NCI-H146 treated with DMSO at 0.1 percent for 48 hours (cell line): ENCODE measurements at regions not wholly inside any gene's neighbourhood (a gene's known extent, or its start where the extent isn't known, plus 50 kb on each side); places are given as distances from the start of the nearest gene placed in this dataset.

Source experiments
- DNase-seq: peaks from one replicate; lab custom pipeline; 2025; ENCODE audit not compliant: unreplicated experiment; lab: John Stamatoyannopoulos, UW

- no peak for DNase-seq
These were observed 290.5 kb upstream of the DPYD start for GRCh38 chr1:98211271-98211845.

DNA sequence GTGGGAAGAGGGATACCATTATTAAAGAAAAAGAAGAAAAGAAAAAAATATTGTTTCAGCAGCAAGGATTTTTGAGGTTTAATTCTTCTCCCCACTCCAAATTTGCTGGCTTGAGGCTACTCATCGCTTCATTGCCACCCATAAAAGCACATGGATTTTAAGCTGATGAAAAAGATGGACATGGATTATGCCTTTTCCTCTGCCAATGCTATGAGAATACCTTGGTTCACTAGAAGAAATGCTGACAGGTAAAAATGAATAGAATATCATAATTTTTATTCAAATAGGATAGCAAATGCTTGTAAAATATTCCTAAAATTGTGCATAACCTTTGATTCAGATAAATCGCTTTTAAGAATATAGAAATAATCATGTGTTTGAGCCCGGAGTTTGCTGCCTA lies 289.7 kb upstream of the DPYD start:
- no peak for DNase-seq

DNA sequence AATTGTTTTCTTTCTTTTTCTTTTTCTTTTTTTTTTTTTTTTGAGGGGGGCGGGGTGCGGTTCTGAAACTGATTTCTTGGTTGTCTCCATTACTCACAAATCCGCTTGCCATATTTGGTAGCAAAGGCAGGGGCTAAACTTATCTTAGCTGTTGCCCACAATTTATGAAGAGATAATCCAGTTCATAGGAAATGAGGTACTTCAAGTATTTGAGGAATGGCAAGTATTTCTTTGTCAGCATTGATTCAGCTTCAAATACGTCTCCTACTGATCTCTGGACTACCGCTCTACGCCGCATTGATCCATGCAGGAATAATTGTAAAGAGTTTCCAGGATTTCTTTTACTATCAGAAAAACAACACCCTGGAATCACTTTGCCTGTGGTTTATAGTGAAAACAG lies 289.2 kb upstream of the DPYD start:
- no peak for DNase-seq

GRCh38 chr1:98205291-98206017 lies 284.6 kb upstream of the DPYD start:
- no peak for DNase-seq

DNA sequence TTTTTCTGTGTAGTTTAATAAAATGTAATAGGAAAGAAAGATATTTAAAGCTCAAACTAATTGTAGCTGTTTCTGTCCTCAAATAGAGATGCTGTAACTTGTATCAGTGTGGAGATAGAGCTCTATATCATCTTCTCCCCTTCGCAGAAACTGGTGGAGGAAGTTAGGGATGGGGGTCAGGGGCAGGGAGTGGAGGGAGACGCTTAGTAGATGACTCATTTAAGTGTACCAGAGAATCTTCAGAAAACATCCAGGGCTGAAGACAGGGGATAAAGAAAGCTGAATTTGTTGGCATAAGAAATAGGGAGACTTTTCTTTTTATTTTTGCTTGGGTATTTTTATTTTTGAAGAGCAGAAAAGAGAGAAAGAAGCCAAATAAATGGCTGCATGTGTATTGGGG lies 282.6 kb upstream of the DPYD start:
- no peak for DNase-seq

DNA sequence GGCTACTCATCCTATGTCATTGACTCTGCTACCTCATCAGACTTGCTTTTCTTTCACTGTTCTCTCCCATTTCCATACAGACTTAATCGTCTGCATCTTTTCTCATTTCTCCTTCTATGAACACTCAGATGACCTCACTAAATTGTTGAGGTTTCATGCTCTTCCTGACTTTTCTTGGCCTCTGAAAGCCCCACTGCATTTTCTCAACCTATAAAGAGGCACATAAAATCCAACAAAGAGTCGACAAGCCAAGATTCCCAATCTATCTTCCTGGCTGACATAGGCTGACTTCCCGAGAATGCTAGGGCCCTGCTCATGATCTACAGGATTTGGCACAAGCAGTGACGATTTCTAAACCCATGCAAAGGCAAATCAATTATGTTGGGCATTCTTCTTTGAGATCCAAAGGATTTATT lies 280.8 kb upstream of the DPYD start:
- DNase-seq: no peak

- no peak for DNase-seq
These were observed 276.5 kb upstream of the DPYD start for GRCh38 chr1:98197356-98197755.

DNA sequence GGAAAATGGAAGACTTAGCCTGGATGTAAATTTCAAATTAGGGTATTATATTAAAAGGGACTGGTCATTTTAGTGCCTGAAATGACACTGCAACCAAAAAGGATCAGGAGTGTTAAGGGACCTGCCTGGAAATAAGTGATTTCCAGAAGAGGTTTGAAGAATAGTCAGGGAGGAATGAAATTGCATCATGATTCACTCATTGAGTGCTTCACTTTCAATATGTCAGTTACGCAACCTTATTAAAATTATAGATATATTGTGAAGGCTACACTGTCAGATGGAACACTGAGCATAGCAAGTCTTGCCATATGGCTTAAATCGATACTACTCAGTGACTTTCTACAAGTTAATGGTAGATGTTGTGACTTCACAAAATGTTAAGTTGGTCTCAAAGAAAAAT lies 275.2 kb upstream of the DPYD start:
- no peak for DNase-seq

DNA sequence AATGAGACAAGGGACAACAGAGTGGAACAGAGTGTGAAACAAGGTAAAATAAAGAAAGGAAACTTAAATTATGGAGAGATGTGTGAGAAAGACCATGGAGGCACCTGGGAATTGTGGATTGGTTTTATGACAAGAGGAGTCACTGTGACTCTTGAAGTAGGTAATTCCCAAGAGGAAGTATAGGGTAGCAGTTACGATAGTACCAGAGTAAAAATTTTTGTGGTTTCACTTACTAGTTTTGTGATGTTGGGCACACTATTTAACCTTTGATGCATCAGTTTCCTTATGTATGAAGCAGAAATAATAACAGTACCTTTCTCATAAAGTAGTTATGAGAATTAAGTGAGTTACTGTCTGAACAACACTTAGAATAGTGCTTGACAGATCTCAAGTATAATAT lies 267.9 kb upstream of the DPYD start:
- no peak for DNase-seq

- no peak for DNase-seq
These were observed 264.0 kb upstream of the DPYD start for GRCh38 chr1:98184856-98185255.

- no peak for DNase-seq
These were observed 260.4 kb upstream of the DPYD start for GRCh38 chr1:98181036-98181764.

- DNase-seq: no peak
These were observed 258.4 kb upstream of the DPYD start for GRCh38 chr1:98179151-98179773.

GRCh38 chr1:98177751-98178150 lies 256.9 kb upstream of the DPYD start:
- no peak for DNase-seq

DNA sequence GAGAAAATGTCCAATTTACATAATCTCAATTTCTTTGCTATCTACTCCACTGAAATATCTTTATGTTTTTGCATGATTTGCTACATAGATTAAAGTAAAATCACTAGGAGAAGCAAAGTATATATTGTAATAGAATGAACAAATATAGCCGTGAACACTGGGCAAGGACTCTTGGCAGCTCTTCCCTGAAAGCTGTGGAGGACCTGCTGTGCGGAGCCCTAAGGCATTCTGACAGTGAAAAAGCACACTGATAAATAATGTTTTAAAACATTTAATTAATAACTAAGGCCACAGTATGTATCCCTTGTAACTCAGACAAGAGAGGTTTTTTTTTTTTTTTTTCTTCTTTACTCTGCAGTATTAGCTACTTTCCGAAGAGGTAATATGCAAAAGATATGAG lies 256.1 kb upstream of the DPYD start:
- DNase-seq: no peak

- no peak for DNase-seq
These were observed 255.6 kb upstream of the DPYD start for GRCh38 chr1:98176414-98176813.

DNA sequence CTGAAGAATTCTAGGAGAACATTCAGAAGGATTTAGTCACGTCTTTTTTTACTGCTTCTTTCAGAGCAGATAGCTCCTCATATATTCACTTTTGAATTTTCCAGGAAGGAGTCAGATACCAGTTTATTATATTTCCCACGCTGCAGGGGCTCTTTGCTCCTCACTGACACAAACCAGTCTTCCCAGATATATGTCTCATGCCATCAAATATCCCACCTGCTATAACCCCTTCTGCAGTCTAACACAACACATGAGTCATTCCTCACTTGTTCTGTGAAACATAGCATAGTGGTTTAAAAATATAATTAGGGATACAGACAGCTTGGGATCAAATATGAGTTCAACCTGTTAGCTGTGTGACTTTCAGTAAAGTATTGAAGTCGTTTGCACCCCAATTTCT lies 251.7 kb upstream of the DPYD start:
- no peak for DNase-seq

DNA sequence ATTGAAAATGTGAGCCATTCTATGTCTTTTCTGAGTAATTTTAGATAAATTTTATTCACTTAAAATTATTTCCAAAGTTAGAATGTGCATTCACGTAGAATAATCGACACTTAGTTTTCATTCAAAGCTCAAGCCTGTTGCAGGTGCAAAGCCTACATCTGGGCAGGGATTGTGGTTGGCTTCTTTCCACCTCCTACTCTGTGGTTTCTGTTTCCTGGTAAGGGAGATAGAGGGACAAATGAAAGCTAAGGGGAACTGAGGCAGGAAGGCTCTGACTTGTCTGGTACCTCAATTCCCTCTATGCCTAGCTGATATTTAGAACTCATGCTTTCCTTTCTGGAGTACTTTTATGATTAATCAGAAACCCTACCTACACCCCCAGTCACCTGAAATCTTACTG lies 251.2 kb upstream of the DPYD start:
- no peak for DNase-seq

DNA sequence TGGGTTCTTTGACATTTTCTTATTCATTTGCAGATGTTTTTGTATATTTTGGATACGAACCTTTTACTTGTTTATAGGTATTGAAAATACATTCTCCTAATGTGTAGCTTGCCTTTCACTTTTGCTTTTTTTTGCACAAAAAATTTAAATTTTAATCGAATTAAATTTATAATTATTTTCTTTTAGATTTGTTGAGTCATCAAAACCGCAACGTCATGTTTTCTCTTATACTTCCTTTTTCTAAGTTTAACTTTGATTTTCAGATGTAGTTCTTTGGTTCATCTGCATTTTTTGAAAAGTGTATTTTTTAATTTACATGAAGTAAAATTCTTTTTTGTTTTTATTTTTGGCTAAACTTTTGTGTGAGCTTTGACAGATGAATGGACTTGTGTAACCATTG lies 243.7 kb upstream of the DPYD start:
- no peak for DNase-seq

DNA sequence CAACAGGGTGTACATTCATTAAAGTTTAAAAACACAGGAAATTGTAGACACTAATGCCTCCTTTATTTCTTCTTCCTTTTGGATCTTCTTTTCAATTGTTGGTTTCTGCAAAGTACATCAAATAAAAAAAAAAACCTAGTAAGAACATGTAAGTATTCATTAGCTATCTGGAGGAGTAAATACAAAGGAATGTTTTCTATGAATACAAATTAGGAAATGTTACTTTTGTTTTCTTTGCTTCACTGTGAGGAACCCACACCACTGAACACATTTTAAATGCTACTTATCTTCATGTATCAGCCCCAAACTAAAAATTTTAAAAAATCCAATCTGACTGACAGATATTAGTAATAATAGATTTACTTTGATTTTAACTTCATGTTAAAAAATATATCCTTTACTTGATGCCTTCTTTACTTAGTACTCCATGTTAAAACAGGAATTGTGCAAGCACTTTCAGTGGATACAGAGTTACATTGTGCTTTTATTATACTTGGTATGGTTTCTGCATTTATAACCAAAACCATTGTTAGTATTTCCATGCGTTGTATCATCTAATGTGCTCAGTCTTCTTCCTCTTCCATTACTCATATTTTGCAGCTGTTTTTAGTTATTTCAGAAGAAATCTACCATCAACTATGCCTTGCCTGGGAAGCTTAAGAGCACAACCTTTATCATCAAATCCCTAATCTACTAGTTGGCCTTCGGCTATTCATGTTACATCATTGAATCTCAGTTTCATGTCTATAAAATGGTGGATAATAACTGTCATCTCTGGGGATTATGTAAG lies 236.9 kb upstream of the DPYD start:
- DNase-seq: no peak

DNA sequence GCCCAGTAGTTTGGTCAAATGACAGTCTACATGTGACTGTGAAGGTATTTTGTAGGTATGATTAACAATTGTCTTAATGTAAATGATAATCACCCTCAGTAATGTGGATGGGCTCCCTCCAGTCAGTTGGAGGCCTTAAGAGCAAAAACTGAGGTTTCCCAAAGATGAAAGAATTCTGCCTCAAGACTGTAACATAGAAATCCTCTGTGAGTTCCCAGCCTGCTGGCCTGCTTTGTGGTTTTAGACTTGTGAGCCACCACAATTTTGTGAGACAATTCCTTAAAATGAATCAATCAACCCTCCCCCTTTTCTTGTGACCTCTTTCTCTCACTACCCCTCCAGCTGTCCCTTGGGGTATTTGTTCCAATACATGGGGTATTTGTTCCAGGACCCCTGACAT lies 226.4 kb upstream of the DPYD start:
- DNase-seq: no peak

DNA sequence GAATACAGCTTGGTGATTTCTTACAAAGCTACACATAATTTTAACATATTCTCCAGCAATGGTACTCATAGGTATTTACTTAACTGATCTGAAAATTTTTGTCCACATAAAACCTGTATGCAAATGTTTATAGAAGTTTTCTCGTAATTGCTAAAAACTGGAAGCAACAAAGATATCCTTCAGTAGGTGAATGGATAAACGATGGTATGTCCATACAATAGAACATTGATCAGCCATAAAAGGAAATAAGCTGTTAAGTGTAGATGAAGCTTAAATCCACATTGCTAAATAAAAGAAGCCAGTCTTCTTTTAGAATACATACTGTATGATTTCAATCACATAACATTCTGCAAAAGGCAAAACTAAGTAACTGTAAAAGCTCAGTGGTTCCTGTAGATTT lies 224.8 kb upstream of the DPYD start:
- DNase-seq: no peak
